CD4-positive, alpha-beta T cell (primary cell): ENCODE measurements at regions not wholly inside any gene's neighbourhood (a gene's known extent, or its start where the extent isn't known, plus 50 kb on each side); places are given as distances from the start of the nearest gene placed in this dataset.

ENCODE experiments used
- ATAC-seq: fragments of 200-7000 bp; cut with Tn5 transposase; one replicate; pipeline ENCODE4 v1.10.0; 2022; ENCODE audit warnings: mild to moderate bottlenecking; ENCODE audit not compliant: poor library complexity
- CTCF ChIA-PET: fragments of 350-600 bp; sonication (Branson Sonifier 250); formaldehyde crosslinking; loops from one replicate; lab custom pipeline; 2021; ENCODE audit warnings: antibody characterized with exemption, inconsistent platforms; lab: Charles Lee
- POLR2A ChIA-PET: fragments of 350-600 bp; sonication (Branson Sonifier 250); formaldehyde crosslinking; loops from one replicate; lab custom pipeline; 2021; ENCODE audit warnings: antibody characterized with exemption, inconsistent platforms; lab: Charles Lee
- DNase-seq, 14 experiments: peaks; one replicate each; pipeline ENCODE4 v3.0.0-alpha.2; 2013 to 2020; ENCODE audit warnings: mixed read lengths in 2 of 14
- H3K27ac ChIP-seq, 2 donors: one replicate each; pipeline versions ENCODE4 v1.5.1 to v1.7.0; 2013; ENCODE audit warnings: low read length in 2 of 2, low read depth in 1 of 2, mild to moderate bottlenecking in 1 of 2
- H3K27me3 ChIP-seq, 2 experiments: 1 replicate in 1 of 2; 2 replicates in 1 of 2; pipeline versions ENCODE4 v1.6.1 to v1.7.0; 2013; ENCODE audit warnings: low read length in 2 of 2, control low read depth in 1 of 2, mild to moderate bottlenecking in 1 of 2, moderate library complexity in 1 of 2; ENCODE audit not compliant: insufficient read depth in 2 of 2, control insufficient read depth in 1 of 2
- H3K36me3 ChIP-seq: one replicate; pipeline ENCODE4 v1.6.1; 2013; ENCODE audit warnings: low read length, control low read depth; ENCODE audit not compliant: insufficient read depth
- H3K4me1 ChIP-seq: one replicate; pipeline ENCODE4 v1.6.1; 2013; ENCODE audit warnings: low read length, control low read depth; ENCODE audit not compliant: insufficient read depth
- H3K4me3 ChIP-seq: one replicate; pipeline ENCODE4 v1.5.1; 2013; ENCODE audit warnings: mild to moderate bottlenecking, low read length, moderate library complexity
- H3K9me3 ChIP-seq, 2 experiments: 1 replicate in 1 of 2; 2 replicates in 1 of 2; pipeline versions ENCODE4 v1.6.1 to v1.7.0; 2013; ENCODE audit warnings: low read length in 2 of 2, mild to moderate bottlenecking in 2 of 2, control low read depth in 1 of 2, moderate library complexity in 1 of 2; ENCODE audit not compliant: control insufficient read depth in 1 of 2, insufficient read depth in 1 of 2
- H3K27ac Mint-ChIP-seq: one replicate; pipeline ENCODE4 v1.8.0; 2020; ENCODE audit warnings: mixed read lengths
- H3K27me3 Mint-ChIP-seq: one replicate; pipeline ENCODE4 v1.8.0; 2021; ENCODE audit warnings: mixed read lengths
- H3K36me3 Mint-ChIP-seq: one replicate; pipeline ENCODE4 v1.8.0; 2021; ENCODE audit warnings: low read depth, mixed read lengths
- H3K4me1 Mint-ChIP-seq: one replicate; pipeline ENCODE4 v1.8.0; 2021; ENCODE audit warnings: low read depth, mixed read lengths
- H3K4me3 Mint-ChIP-seq: one replicate; pipeline ENCODE4 v1.8.0; 2020; ENCODE audit warnings: mild to moderate bottlenecking, mixed read lengths
- H3K9me3 Mint-ChIP-seq: one replicate; pipeline ENCODE4 v1.8.0; 2020; ENCODE audit warnings: mixed read lengths
- intact Hi-C, 2 experiments: fragments of 100-400 bp; cut with DNase I in 1 of 2; cut with micrococcal nuclease in 1 of 2; formaldehyde crosslinking; loops; one replicate each; pipeline versions ENCODE4 v1.15.1 to v1.9.0; 2023 to 2025; cut with DNase I, micrococcal nuclease
- TF ChIP-seq, protein P1 (sequence below): fragments of 200-600 bp; IDR thresholded peaks from one replicate; pipeline ENCODE4 v1.8.0; 2022; ENCODE audit warnings: antibody characterized with exemption, mild to moderate bottlenecking

DNA sequence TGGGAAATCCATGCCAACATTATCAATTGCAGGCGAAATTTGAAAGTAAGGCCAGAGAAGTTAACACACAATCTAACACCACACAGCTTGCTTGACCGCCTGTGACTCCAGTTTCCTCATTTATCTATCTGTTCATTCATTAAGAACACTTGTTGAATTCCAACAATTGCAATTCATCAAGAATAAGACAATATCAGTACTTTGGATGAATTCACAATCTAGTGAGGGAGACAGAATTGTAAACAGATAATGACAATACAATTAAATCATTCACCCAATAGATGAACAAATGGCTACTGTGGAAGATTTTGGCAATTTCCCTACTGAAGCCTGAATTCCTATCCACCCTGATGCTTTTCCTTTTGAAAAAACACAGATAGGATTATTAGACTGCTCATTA is 181.6 kb downstream of the TRIM36 start:
- Histone ChIP-seq H3K27ac (no peak overlapping the region), H3K36me3 (no peaks in the 10 kb centered on the region), H3K4me3 (no peak overlapping the region), H3K4me1 (no peaks in the 10 kb centered on the region), H3K27me3 (no peaks in the 10 kb centered on the region), H3K9me3 (no peaks in the 10 kb centered on the region)
- intact Hi-C loops: loop anchor here in 1 of 2 experiments (1.0 kb wide), 1 partner anchor 12 kb away; no protein-coding TSS in a partner anchor
- TF ChIP-seq, protein P1, sequence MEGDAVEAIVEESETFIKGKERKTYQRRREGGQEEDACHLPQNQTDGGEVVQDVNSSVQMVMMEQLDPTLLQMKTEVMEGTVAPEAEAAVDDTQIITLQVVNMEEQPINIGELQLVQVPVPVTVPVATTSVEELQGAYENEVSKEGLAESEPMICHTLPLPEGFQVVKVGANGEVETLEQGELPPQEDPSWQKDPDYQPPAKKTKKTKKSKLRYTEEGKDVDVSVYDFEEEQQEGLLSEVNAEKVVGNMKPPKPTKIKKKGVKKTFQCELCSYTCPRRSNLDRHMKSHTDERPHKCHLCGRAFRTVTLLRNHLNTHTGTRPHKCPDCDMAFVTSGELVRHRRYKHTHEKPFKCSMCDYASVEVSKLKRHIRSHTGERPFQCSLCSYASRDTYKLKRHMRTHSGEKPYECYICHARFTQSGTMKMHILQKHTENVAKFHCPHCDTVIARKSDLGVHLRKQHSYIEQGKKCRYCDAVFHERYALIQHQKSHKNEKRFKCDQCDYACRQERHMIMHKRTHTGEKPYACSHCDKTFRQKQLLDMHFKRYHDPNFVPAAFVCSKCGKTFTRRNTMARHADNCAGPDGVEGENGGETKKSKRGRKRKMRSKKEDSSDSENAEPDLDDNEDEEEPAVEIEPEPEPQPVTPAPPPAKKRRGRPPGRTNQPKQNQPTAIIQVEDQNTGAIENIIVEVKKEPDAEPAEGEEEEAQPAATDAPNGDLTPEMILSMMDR: no peak
- Mint-ChIP-seq H3K36me3 (no peaks in the 10 kb centered on the region), H3K4me3 (no peak overlapping the region), H3K4me1 (no peaks in the 10 kb centered on the region), H3K9me3 (no peaks in the 10 kb centered on the region), H3K27ac (no peak overlapping the region), H3K27me3 (no peaks in the 10 kb centered on the region)
- no peak for DNase-seq
- POLR2A ChIA-PET: no interaction called here
- CTCF ChIA-PET: no interaction called here
- no peak for ATAC-seq

- CTCF ChIA-PET: no interaction called here
- no peak for ATAC-seq
Measured at GRCh38 chr5:114984796-114985195, 184.9 kb downstream of the TRIM36 start.

GRCh38 chr5:114981111-114981510 is 188.6 kb downstream of the TRIM36 start:
- Mint-ChIP-seq H3K4me3 (no peak overlapping the region), H3K4me1 (no peaks in the 10 kb centered on the region), H3K36me3 (no peaks in the 10 kb centered on the region), H3K27ac (no peak overlapping the region), H3K27me3 (peaks cover 5% of the 10 kb centered on the region), H3K9me3 (peaks cover 3% of the 10 kb centered on the region)
- TF ChIP-seq, protein P1: no peak
- Histone ChIP-seq H3K27ac (no peak overlapping the region), H3K36me3 (no peaks in the 10 kb centered on the region), H3K4me3 (no peak overlapping the region), H3K4me1 (no peaks in the 10 kb centered on the region), H3K27me3 (no peaks in the 10 kb centered on the region), H3K9me3 (no peaks in the 10 kb centered on the region)
- no peak for ATAC-seq
- intact Hi-C loops: no loop called here
- CTCF ChIA-PET: no interaction called here
- no peak for DNase-seq
- POLR2A ChIA-PET: no interaction called here

More at GRCh38 chr5:114984796-114985195, 184.9 kb downstream of the TRIM36 start:
- H3K27ac Mint-ChIP-seq: no peak overlapping the region
- Histone ChIP-seq H3K4me3 (no peak overlapping the region), H3K36me3 (no peaks in the 10 kb centered on the region), H3K27me3 (no peaks in the 10 kb centered on the region), H3K9me3 (no peaks in the 10 kb centered on the region), H3K4me1 (no peaks in the 10 kb centered on the region), H3K27ac (no peak overlapping the region)
- no peak overlapping the region for H3K4me3 Mint-ChIP-seq
- DNase-seq: no peak
- intact Hi-C loops: no loop called here
- H3K27me3 Mint-ChIP-seq: peaks cover 5% of the 10 kb centered on the region
- peaks cover 3% of the 10 kb centered on the region for H3K9me3 Mint-ChIP-seq
- no peaks in the 10 kb centered on the region for H3K36me3 Mint-ChIP-seq
- POLR2A ChIA-PET: no interaction called here
- H3K4me1 Mint-ChIP-seq: no peaks in the 10 kb centered on the region
- TF ChIP-seq, protein P1: no peak
